HepG2 (cell line): ENCODE measurements at regions not wholly inside any gene's neighbourhood (a gene's known extent, or its start where the extent isn't known, plus 50 kb on each side); places are given as distances from the start of the nearest gene placed in this dataset.

Source experiments
- ATAC-seq: fragments of 200-7000 bp; cut with Tn5 transposase; 3 replicates; pipeline ENCODE4 v1.9.1; 2020; ENCODE audit warnings: mild to moderate bottlenecking, moderate library complexity
- BruUV-seq: library from RNA; stranded (reverse); fragments of 400-500 nt; replicated peaks from 2 replicates; lab custom pipeline; 2021; lab: Mats Ljungman, UMichigan
- CTCF ChIA-PET: fragments of 300-600 bp; formaldehyde crosslinking; extraction: SDS; loops from one replicate; lab custom pipeline; 2021; ENCODE audit warnings: low total read pairs, inconsistent platforms, low intra/inter-chr PET ratio; lab: Yijun Ruan, JAX
- POLR2A ChIA-PET: fragments of 350-600 bp; sonication (Branson Sonifier 250); formaldehyde crosslinking; loops from one replicate; lab custom pipeline; 2020; ENCODE audit warnings: antibody characterized with exemption, inconsistent platforms; lab: Yijun Ruan, JAX
- DNase-seq: peaks from one replicate; pipeline ENCODE4 v3.0.0-alpha.2; 2015; ENCODE audit warnings: low spot score
- FAIRE-seq: peaks from 3 replicates; lab custom pipeline; 2011; peaks lifted over from hg19 to GRCh38; lab: Jason Lieb, UNC
- H2AFZ ChIP-seq: one replicate; pipeline ENCODE4 v1.6.1; 2011; ENCODE audit warnings: low read length, inconsistent platforms
- H3K27ac ChIP-seq: fragments of 300-600 bp; 3 replicates; pipeline ENCODE4 v1.8.0; 2011; ENCODE audit warnings: mixed run types, mild to moderate bottlenecking, mixed read lengths, low read length, inconsistent platforms; ENCODE audit not compliant: insufficient read depth; ENCODE audit errors: extremely low read length
- H3K27me3 ChIP-seq, 2 experiments: fragments of 200-600 bp in 1 of 2; 2 replicates in 1 of 2; 3 replicates in 1 of 2; pipeline versions ENCODE4 v1.6.0 to v1.8.0; 2011; ENCODE audit warnings: low read length in 2 of 2, mild to moderate bottlenecking in 2 of 2, moderate library complexity in 2 of 2, inconsistent platforms in 1 of 2; ENCODE audit not compliant: insufficient read depth in 2 of 2, control insufficient read depth in 1 of 2
- H3K36me3 ChIP-seq, 2 experiments: fragments of 200-600 bp in 1 of 2; replicated peaks in 1 of 2; 2 replicates in 1 of 2; 3 replicates in 1 of 2; pipeline versions ENCODE4 v1.5.1 to v1.8.0; 2011; ENCODE audit warnings: low read length in 2 of 2, inconsistent platforms in 1 of 2; ENCODE audit not compliant: insufficient read depth in 2 of 2, control insufficient read depth in 1 of 2
- H3K4me1 ChIP-seq: 2 replicates; pipeline ENCODE4 v1.5.1; 2012; ENCODE audit warnings: low read length, inconsistent platforms; ENCODE audit not compliant: insufficient read depth
- H3K4me2 ChIP-seq: 2 replicates; pipeline ENCODE4 v1.6.0; 2011; ENCODE audit warnings: low read depth, low read length, inconsistent platforms
- H3K4me3 ChIP-seq, 3 experiments: fragments of 200-600 bp in 1 of 3; sonication (generic), shearing (Covaris generic) in 1 of 3; replicated peaks in 1 of 3; 2 replicates each; pipeline ENCODE4 v1.5.1; 2011 to 2016; ENCODE audit warnings: low read length in 3 of 3, inconsistent platforms in 2 of 3, low read depth in 2 of 3, mild to moderate bottlenecking in 2 of 3, control low read depth in 1 of 3, mixed read lengths in 1 of 3; ENCODE audit not compliant: insufficient read depth in 1 of 3
- H3K79me2 ChIP-seq: one replicate; pipeline ENCODE4 v1.6.1; 2011; ENCODE audit warnings: low read length, inconsistent platforms; ENCODE audit not compliant: insufficient read depth
- H3K9ac ChIP-seq: 2 replicates; pipeline ENCODE4 v1.6.0; 2011; ENCODE audit warnings: mild to moderate bottlenecking, low read depth, low read length, inconsistent platforms; ENCODE audit not compliant: insufficient read depth
- H3K9me3 ChIP-seq: 2 replicates; pipeline ENCODE4 v1.5.1; 2012; ENCODE audit warnings: mild to moderate bottlenecking, low read length
- H4K20me1 ChIP-seq: 2 replicates; pipeline ENCODE4 v1.6.0; 2011; ENCODE audit warnings: inconsistent platforms, mild to moderate bottlenecking, low read length, moderate library complexity; ENCODE audit not compliant: insufficient read depth
- CCDC6 ChIP-seq: sonication (generic); formaldehyde crosslinking; IDR thresholded peaks from 2 replicates; pipeline ENCODE4 v1.8.1; 2022; ENCODE audit warnings: mild to moderate bottlenecking, missing genetic modification reagents, moderate library complexity
- E2F5 ChIP-seq: sonication (generic); formaldehyde crosslinking; conservative IDR thresholded peaks from 2 replicates; pipeline ENCODE4 v1.4.0; 2020; ENCODE audit warnings: missing genetic modification reagents
- NAIF1 ChIP-seq: sonication (generic); formaldehyde crosslinking; IDR thresholded peaks from 2 replicates; pipeline ENCODE4 v1.5.0; 2020; ENCODE audit warnings: mild to moderate bottlenecking, missing genetic modification reagents, borderline replicate concordance
- NR0B2 ChIP-seq: sonication (generic); formaldehyde crosslinking; IDR thresholded peaks from 2 replicates; pipeline ENCODE4 v1.4.0; 2020; ENCODE audit warnings: mild to moderate bottlenecking, missing genetic modification reagents
- SNAPC4 ChIP-seq: sonication (generic); formaldehyde crosslinking; IDR thresholded peaks from 2 replicates; pipeline ENCODE4 v1.4.0; 2020; ENCODE audit warnings: mild to moderate bottlenecking, missing genetic modification reagents
- SP2 ChIP-seq: sonication (generic); formaldehyde crosslinking; IDR thresholded peaks from 2 replicates; pipeline ENCODE4 v1.5.1; 2020; ENCODE audit warnings: mild to moderate bottlenecking, missing genetic modification reagents
- ZBTB34 ChIP-seq: sonication (generic); formaldehyde crosslinking; IDR thresholded peaks from 2 replicates; pipeline ENCODE4 v1.8.0; 2022; ENCODE audit warnings: mild to moderate bottlenecking, missing genetic modification reagents
- ZBTB43 ChIP-seq: sonication (generic); formaldehyde crosslinking; conservative IDR thresholded peaks from 2 replicates; pipeline ENCODE4 v1.4.0; 2020; ENCODE audit warnings: missing genetic modification reagents
- ZFX ChIP-seq: sonication (generic); formaldehyde crosslinking; IDR thresholded peaks from 2 replicates; pipeline ENCODE4 v1.4.0; 2020; ENCODE audit warnings: mild to moderate bottlenecking, low read depth, missing genetic modification reagents, moderate library complexity
- ZNF275 ChIP-seq: sonication (generic); formaldehyde crosslinking; IDR thresholded peaks from 2 replicates; pipeline ENCODE4 v1.8.0; 2022; ENCODE audit warnings: missing genetic modification reagents, mild to moderate bottlenecking, inconsistent platforms, borderline replicate concordance
- ZNF468 ChIP-seq: sonication (generic); formaldehyde crosslinking; IDR thresholded peaks from 2 replicates; pipeline ENCODE4 v1.8.0; 2022; ENCODE audit warnings: mild to moderate bottlenecking, moderate library complexity, missing genetic modification reagents
- ZSCAN21 ChIP-seq: sonication (generic); formaldehyde crosslinking; IDR thresholded peaks from 2 replicates; pipeline ENCODE4 v1.8.0; 2022; ENCODE audit warnings: mild to moderate bottlenecking, missing genetic modification reagents, moderate library complexity, borderline replicate concordance
- WGBS: methylation state at CpG from one replicate; pipeline ENCODE4 v1.1.6; 2017; ENCODE audit warnings: low lambda C conversion rate; 5-methylcytosine and 5-hydroxymethylcytosine counted together
- in situ Hi-C: cut with HindIII; loops from 2 replicates; pipeline ENCODE4 v1.10.0; 2017; ENCODE audit warnings: low pct_unique_long_range_greater_than_20kb; ENCODE audit not compliant: extremely low pct_ligation_motif_present
- intact Hi-C: fragments of 100-400 bp; cut with micrococcal nuclease; formaldehyde crosslinking; loops from one replicate; pipeline ENCODE4 v1.10.0; 2022; ENCODE audit not compliant: unreplicated experiment

GRCh38 chr1:4523551-4523950 lies 130.9 kb upstream of the AJAP1 start (continued):
- no peak for TF ChIP-seq ZNF275 (CRISPR knock-in tag)
- TF ChIP-seq E2F5 (CRISPR knock-in tag), result no peak
- TF ChIP-seq ZBTB43 (CRISPR knock-in tag), result no peak
- no peak for TF ChIP-seq NAIF1 (CRISPR knock-in tag)
- no peak for TF ChIP-seq SP2 (CRISPR knock-in tag)
- no peak for TF ChIP-seq ZBTB34 (CRISPR knock-in tag)

- no peak overlapping the region for H3K4me2 ChIP-seq
- no peak for ATAC-seq
- BruUV-seq, result no TSS peak
- no peak overlapping the region for H2AFZ ChIP-seq
- in situ Hi-C loops (no loop called here), intact Hi-C loops (no loop called here)
- H3K9me3 ChIP-seq, result no peaks in the 10 kb centered on the region
- no peaks in the 10 kb centered on the region for H3K4me1 ChIP-seq
- H3K9ac ChIP-seq, result no peak overlapping the region
- CTCF ChIA-PET, result no interaction called here
- no peaks in the 10 kb centered on the region for H3K36me3 ChIP-seq
- peaks cover 5 to 15% of the 10 kb centered on the region in 2 experiments; a peak in 4 of 5 replicates for H3K27me3 ChIP-seq
- H3K4me3 ChIP-seq, result no peak overlapping the region
- H3K79me2 ChIP-seq, result no peaks in the 10 kb centered on the region
- no peak for FAIRE-seq
- no peak overlapping the region for H3K27ac ChIP-seq
- DNase-seq, result no peak
- H4K20me1 ChIP-seq, result no peaks in the 10 kb centered on the region
- POLR2A ChIA-PET, result no interaction called here
- WGBS, result 7% methylated on average over 8 of the region's 8 CpGs
- TF ChIP-seq ZNF468 (no peak), NR0B2 (no peak), SNAPC4 (CRISPR knock-in tag) (no peak), CCDC6 (CRISPR knock-in tag) (no peak), ZSCAN21 (no peak), ZFX (CRISPR knock-in tag) (no peak)
These were observed 127.7 kb upstream of the AJAP1 start for GRCh38 chr1:4526747-4527146.
